H1 (cell line): ENCODE measurements at regions not wholly inside any gene's neighbourhood (a gene's known extent, or its start where the extent isn't known, plus 50 kb on each side); places are given as distances from the start of the nearest gene placed in this dataset.

Experiments
- CTCF ChIP-seq, 3 experiments: IDR thresholded peaks; 1 replicate in 2 of 3; 2 replicates in 1 of 3; pipeline versions ENCODE4 v1.5.1 to v1.6.1; 2011; ENCODE audit warnings: low read length in 3 of 3, mild to moderate bottlenecking in 3 of 3, inconsistent platforms in 2 of 3, low read depth in 1 of 3, moderate library complexity in 1 of 3; ENCODE audit not compliant: insufficient read depth in 1 of 3; ENCODE audit errors: control extremely low read depth in 1 of 3
- GTF2F1 ChIP-seq: IDR thresholded peaks from 2 replicates; pipeline ENCODE4 v1.6.1; 2012; ENCODE audit warnings: low read depth, low read length, improper control_type of control experiment, borderline replicate concordance
- MAFK ChIP-seq: IDR thresholded peaks from 2 replicates; pipeline ENCODE4 v1.6.1; 2012; ENCODE audit warnings: low read depth, mild to moderate bottlenecking, improper control_type of control experiment, low read length
- SP2 ChIP-seq: IDR thresholded peaks from 2 replicates; pipeline ENCODE4 v1.6.1; 2012; ENCODE audit warnings: mild to moderate bottlenecking, low read length, inconsistent platforms

DNA sequence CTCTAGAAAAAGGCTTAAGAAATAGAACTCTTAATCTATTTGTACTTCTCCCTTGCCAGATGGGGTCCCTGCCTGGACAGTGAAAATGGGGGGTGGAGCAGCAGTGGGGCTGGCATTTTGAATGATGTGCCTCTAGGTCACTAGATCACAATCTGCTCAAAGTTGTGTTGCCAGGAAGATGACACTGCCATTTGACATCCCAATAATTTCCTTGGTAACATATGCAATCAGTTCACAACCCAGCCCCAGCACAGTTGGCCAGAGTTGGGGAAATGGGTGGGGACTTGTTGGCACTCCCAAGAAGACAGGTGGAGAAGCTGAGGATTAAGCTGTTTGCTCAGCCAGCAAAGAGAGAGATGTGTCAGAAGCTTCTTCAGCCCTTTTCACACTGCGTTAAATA, 558.3 kb upstream of the KLHL29 start:
- TF ChIP-seq GTF2F1 (no peak), SP2 (no peak), MAFK (no peak), CTCF (IDR thresholded peaks at IDR 0.05; ENCODE audit: control extremely low read depth in 1 of 3, insufficient read depth in 1 of 3, low read depth in 1 of 3, low read length in 3 of 3) (no peak)
